GM13976 (cell line): ENCODE measurements at regions not wholly inside any gene's neighbourhood (a gene's known extent, or its start where the extent isn't known, plus 50 kb on each side); places are given as distances from the start of the nearest gene placed in this dataset.

ENCODE experiments used
- DNase-seq: peaks from one replicate; pipeline ENCODE4 v3.0.0; 2012; ENCODE audit warnings: low spot score
- in situ Hi-C: fragments of 300-500 bp; cut with MboI; formaldehyde crosslinking; loops from one replicate; pipeline ENCODE4 v1.12.0; 2022; ENCODE audit warnings: low sequenced_read_pairs, mixed read lengths, inconsistent platforms; ENCODE audit not compliant: unreplicated experiment
- TF ChIP-seq, protein P1 (sequence below): IDR thresholded peaks from 2 replicates; pipeline ENCODE4 v1.5.1; 2012; ENCODE audit warnings: borderline replicate concordance, mild to moderate bottlenecking; ENCODE audit not compliant: insufficient read depth; ENCODE audit errors: extremely low read depth, missing control alignments, control extremely low read depth

DNA sequence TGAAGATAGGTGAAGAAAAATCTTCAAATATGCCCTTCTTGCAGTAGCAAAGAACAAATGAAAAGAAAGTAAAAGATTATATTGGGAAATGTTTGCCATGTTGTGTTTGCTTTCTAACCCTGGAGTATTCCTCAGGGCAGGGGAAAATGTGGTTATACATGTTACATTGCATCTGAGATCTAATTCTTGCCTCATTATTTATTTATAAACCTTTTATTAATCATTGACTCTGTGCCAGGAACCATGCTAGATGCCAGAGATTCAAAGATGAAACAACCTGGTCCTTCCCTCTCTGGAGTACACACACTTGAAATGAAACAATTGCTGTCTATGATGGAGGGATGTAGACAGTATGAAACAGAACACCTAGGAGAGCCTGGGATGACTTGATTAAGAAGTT is 128.1 kb upstream of the HMGA2 start:
- in situ Hi-C loops: loop anchor here (25.0 kb wide), 1 partner anchor 384 kb away; no protein-coding TSS in a partner anchor
- no peak for DNase-seq
- TF ChIP-seq, protein P1, sequence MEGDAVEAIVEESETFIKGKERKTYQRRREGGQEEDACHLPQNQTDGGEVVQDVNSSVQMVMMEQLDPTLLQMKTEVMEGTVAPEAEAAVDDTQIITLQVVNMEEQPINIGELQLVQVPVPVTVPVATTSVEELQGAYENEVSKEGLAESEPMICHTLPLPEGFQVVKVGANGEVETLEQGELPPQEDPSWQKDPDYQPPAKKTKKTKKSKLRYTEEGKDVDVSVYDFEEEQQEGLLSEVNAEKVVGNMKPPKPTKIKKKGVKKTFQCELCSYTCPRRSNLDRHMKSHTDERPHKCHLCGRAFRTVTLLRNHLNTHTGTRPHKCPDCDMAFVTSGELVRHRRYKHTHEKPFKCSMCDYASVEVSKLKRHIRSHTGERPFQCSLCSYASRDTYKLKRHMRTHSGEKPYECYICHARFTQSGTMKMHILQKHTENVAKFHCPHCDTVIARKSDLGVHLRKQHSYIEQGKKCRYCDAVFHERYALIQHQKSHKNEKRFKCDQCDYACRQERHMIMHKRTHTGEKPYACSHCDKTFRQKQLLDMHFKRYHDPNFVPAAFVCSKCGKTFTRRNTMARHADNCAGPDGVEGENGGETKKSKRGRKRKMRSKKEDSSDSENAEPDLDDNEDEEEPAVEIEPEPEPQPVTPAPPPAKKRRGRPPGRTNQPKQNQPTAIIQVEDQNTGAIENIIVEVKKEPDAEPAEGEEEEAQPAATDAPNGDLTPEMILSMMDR: no peak

DNA sequence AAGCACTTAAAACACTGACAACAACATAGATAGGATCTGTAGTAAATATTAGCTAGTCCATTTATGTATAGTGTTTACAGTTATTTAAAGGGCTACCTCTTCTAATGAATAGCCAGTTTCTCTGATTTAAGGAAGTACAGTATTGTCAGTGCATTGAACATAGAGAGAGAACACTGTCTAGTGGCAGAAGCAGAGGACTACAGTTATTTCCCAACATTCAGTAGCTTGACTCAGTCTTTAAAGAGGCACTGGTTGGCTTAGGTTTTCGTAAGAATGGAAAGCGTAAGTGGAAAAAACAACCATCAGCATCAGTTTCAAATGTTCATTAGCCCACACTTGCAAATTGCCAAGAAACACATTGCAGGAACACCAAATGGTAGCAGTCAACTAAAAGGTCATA is 125.0 kb upstream of the HMGA2 start:
- TF ChIP-seq, protein P1: no peak
- in situ Hi-C loops: loop anchor here (25.0 kb wide), 1 partner anchor 387 kb away; no protein-coding TSS in a partner anchor
- peak; percentile 18 for DNase-seq

DNA sequence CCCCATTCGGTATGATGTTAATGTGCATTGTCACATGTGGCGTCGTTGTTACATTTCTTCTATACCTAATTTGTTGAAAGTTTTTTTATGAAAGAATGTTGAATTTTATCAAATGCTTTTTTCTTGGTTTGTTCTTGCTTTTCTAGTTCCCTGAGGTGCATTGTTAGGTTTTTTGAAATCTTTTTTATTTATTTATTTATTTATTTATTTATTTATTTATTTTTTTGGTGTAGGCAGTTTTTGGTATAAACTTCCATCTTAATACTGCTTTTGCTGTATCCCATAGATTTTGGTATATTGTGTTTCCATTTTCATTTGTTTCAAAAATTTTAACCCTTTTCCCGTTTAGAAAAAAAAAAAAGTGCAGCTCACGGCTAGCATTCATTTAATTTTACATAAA is 121.1 kb upstream of the HMGA2 start:
- TF ChIP-seq, protein P1: no peak
- in situ Hi-C loops: no loop called here
- DNase-seq: no peak

DNA sequence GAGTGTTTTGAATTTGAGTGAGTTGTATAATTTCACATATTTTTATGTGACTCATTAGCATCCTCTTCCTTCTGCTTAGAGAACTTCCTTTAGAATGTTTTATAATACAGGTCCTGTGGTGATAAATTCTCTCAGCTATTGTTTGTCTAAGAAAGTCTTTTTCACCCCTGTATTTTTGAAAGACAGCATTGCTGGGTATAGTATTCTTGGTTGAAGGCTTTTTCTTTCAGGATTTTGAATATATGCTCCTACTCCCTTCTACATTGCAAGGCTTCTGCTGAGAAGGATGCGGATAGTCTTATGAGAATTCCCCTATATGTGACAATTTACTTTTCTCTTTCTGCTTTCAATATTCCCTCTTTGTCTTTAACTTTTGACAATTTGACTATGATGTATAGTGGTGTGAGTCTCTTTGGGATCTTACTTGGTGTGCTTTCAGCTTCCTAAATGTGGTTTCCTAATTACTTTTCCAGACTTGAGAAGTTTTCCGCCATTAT is 118.9 kb upstream of the HMGA2 start:
- in situ Hi-C loops: no loop called here
- TF ChIP-seq, protein P1: no peak
- no peak for DNase-seq

DNA sequence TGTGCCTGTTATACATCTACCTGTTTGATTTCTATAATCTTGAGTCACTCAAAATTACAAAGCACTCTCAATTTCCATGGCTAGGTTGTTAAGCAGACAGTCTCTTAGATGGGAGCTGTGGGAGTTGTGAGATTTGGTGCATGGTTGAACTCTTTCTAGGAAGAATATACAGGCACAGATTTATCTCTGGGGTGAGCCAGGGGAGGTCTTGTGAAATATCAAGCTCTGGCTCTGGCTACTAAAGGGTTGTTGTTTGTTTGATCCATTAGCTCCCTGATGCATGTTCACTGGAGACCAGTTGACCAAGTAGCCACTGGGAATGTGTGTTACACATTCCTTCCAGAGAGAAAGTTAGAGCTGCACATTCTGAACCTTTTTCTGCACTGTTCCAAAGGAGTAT is 117.2 kb upstream of the HMGA2 start:
- in situ Hi-C loops: no loop called here
- TF ChIP-seq, protein P1: no peak
- DNase-seq: no peak

DNA sequence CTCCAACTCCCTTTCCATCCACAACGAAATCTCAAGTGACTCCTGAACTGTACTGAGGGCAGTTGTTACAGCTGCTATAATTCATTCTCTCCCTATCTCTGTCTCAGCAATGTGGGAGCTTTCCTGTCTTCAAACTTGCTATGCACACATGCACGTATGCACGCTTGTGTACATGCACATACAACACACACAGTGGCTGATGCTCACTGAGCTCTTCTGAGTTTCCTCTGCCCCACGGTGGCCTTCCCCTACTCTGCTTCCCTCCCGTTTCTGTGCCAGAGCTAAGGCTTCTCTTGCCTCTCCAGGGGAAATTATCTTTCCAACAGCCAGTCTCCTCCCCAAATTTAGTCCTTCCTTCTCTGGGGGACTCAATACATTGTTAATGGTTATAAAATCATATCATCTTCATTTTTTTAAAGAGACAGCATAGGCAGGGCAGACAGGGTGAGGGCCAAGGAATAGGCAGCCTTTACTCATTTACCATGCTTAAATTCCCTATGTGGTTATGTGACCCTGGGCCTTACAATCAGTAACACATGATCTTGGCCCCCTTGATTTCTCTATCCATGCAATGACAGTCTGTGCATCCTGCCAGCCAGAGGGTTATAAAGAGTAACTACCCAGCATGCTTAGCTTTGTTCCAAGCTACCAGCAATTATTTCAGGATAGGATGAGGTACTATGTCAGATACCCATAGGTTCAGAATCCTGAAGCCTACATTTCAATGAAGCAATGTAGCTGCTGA is 111.9 kb upstream of the HMGA2 start:
- TF ChIP-seq, protein P1: no peak
- no peak for DNase-seq
- in situ Hi-C loops: no loop called here
